ENCODE measurements at regions not wholly inside any gene's neighbourhood (a gene's known extent, or its start where the extent isn't known, plus 50 kb on each side); places are given as distances from the start of the nearest gene placed in this dataset.

GRCh38 chr2:194842871-194843270 lies 814.2 kb upstream of the SLC39A10 start:
- TF ChIP-seq NFIC (IDR thresholded peaks at IDR 0.05), result no peak
- TF ChIP-seq YY1 (IDR thresholded peaks at IDR 0.05; ENCODE audit: low read depth), result no peak
- TF ChIP-seq TAF1 (IDR thresholded peaks at IDR 0.05; ENCODE audit: low read depth), result no peak
- no peak for TF ChIP-seq TEAD4 (IDR thresholded peaks at IDR 0.05)
- TF ChIP-seq RAD21 (IDR thresholded peaks at IDR 0.05; ENCODE audit: low read depth), result no peak
- no peak for TF ChIP-seq REST (IDR thresholded peaks at IDR 0.05; ENCODE audit: low read depth)
- TF ChIP-seq CEBPB (IDR thresholded peaks at IDR 0.05), result no peak
- TF ChIP-seq EP300 (IDR thresholded peaks at IDR 0.05; ENCODE audit: borderline replicate concordance), result no peak
- no peak for TF ChIP-seq USF1 (IDR thresholded peaks at IDR 0.05)
- no peak for TF ChIP-seq TCF12 (IDR thresholded peaks at IDR 0.05; ENCODE audit: low read depth)

- TF ChIP-seq TEAD4 (IDR thresholded peaks at IDR 0.05) (no peak), NFIC (IDR thresholded peaks at IDR 0.05) (no peak), REST (IDR thresholded peaks at IDR 0.05; ENCODE audit: low read depth) (no peak), ZBTB7A (IDR thresholded peaks at IDR 0.05; ENCODE audit: low read depth) (no peak), MAX (IDR thresholded peaks at IDR 0.05) (no peak), CEBPB (IDR thresholded peaks at IDR 0.05) (no peak), TAF1 (IDR thresholded peaks at IDR 0.05; ENCODE audit: low read depth) (no peak), FOXM1 (IDR thresholded peaks at IDR 0.05; ENCODE audit: borderline replicate concordance, low read depth) (no peak), CREB1 (IDR thresholded peaks at IDR 0.05; ENCODE audit: low read depth) (no peak), USF1 (IDR thresholded peaks at IDR 0.05) (no peak), YY1 (IDR thresholded peaks at IDR 0.05; ENCODE audit: low read depth) (no peak), EGR1 (IDR thresholded peaks at IDR 0.05) (no peak), TCF12 (IDR thresholded peaks at IDR 0.05; ENCODE audit: low read depth) (no peak), EP300 (IDR thresholded peaks at IDR 0.05; ENCODE audit: borderline replicate concordance) (no peak), RAD21 (IDR thresholded peaks at IDR 0.05; ENCODE audit: low read depth) (no peak)
Measured at GRCh38 chr2:194826241-194826640, 830.8 kb upstream of the SLC39A10 start.

GRCh38 chr2:194824450-194824849 lies 832.6 kb upstream of the SLC39A10 start:
- no peak for TF ChIP-seq EP300 (IDR thresholded peaks at IDR 0.05; ENCODE audit: borderline replicate concordance)
- TF ChIP-seq RAD21 (IDR thresholded peaks at IDR 0.05; ENCODE audit: low read depth), result no peak
- no peak for TF ChIP-seq YY1 (IDR thresholded peaks at IDR 0.05; ENCODE audit: low read depth)
- TF ChIP-seq USF1 (IDR thresholded peaks at IDR 0.05), result no peak
- no peak for TF ChIP-seq TCF12 (IDR thresholded peaks at IDR 0.05; ENCODE audit: low read depth)
- TF ChIP-seq CREB1 (IDR thresholded peaks at IDR 0.05; ENCODE audit: low read depth), result no peak
- no peak for TF ChIP-seq TEAD4 (IDR thresholded peaks at IDR 0.05)
- no peak for TF ChIP-seq ZBTB7A (IDR thresholded peaks at IDR 0.05; ENCODE audit: low read depth)
- TF ChIP-seq REST (IDR thresholded peaks at IDR 0.05; ENCODE audit: low read depth), result no peak
- no peak for TF ChIP-seq MAX (IDR thresholded peaks at IDR 0.05)
- TF ChIP-seq FOXM1 (IDR thresholded peaks at IDR 0.05; ENCODE audit: borderline replicate concordance, low read depth), result no peak
- no peak for TF ChIP-seq NFIC (IDR thresholded peaks at IDR 0.05)
- no peak for TF ChIP-seq CEBPB (IDR thresholded peaks at IDR 0.05)
- TF ChIP-seq TAF1 (IDR thresholded peaks at IDR 0.05; ENCODE audit: low read depth), result no peak
- TF ChIP-seq EGR1 (IDR thresholded peaks at IDR 0.05), result no peak

GRCh38 chr2:194822657-194823056 lies 834.4 kb upstream of the SLC39A10 start:
- TF ChIP-seq TAF1 (IDR thresholded peaks at IDR 0.05; ENCODE audit: low read depth), result no peak
- no peak for TF ChIP-seq YY1 (IDR thresholded peaks at IDR 0.05; ENCODE audit: low read depth)
- no peak for TF ChIP-seq NFIC (IDR thresholded peaks at IDR 0.05)
